Duodenal mucosa (tissue), 2 donors: ENCODE measurements at regions not wholly inside any gene's neighbourhood (a gene's known extent, or its start where the extent isn't known, plus 50 kb on each side); places are given as distances from the start of the nearest gene placed in this dataset.

ENCODE experiments used
- H3K27ac ChIP-seq: one replicate; pipeline ENCODE4 v1.7.0; 2013; ENCODE audit warnings: low read depth, low read length
- H3K27me3 ChIP-seq, 2 donors: one replicate each; pipeline ENCODE4 v1.7.0; 2013; ENCODE audit warnings: low read length in 2 of 2, control low read depth in 1 of 2; ENCODE audit not compliant: insufficient read depth in 2 of 2, control insufficient read depth in 1 of 2
- H3K36me3 ChIP-seq, 2 donors: one replicate each; pipeline ENCODE4 v1.7.0; 2013; ENCODE audit warnings: low read length in 2 of 2, control low read depth in 1 of 2; ENCODE audit not compliant: insufficient read depth in 2 of 2, control insufficient read depth in 1 of 2
- H3K4me1 ChIP-seq, 2 donors: one replicate each; pipeline ENCODE4 v1.7.0; 2013; ENCODE audit warnings: low read length in 2 of 2, control low read depth in 1 of 2; ENCODE audit not compliant: insufficient read depth in 2 of 2, control insufficient read depth in 1 of 2
- H3K4me3 ChIP-seq, 2 donors: one replicate each; pipeline ENCODE4 v1.7.0; 2013; ENCODE audit warnings: low read length in 2 of 2, low read depth in 1 of 2
- H3K9ac ChIP-seq, 2 donors: one replicate each; pipeline ENCODE4 v1.7.0; 2013; ENCODE audit warnings: low read length in 2 of 2, low read depth in 1 of 2
- H3K9me3 ChIP-seq, 2 donors: one replicate each; pipeline ENCODE4 v1.7.0; 2013; ENCODE audit warnings: low read length in 2 of 2, control low read depth in 1 of 2; ENCODE audit not compliant: control insufficient read depth in 1 of 2

GRCh38 chrX:110449312-110449711 is 90.7 kb downstream of the RTL9 start:
- no peaks in the 10 kb centered on the region for H3K27me3 ChIP-seq
- no peaks in the 10 kb centered on the region for H3K36me3 ChIP-seq
- no peaks in the 10 kb centered on the region for H3K9me3 ChIP-seq
- no peak overlapping the region for H3K9ac ChIP-seq
- H3K27ac ChIP-seq: no peak overlapping the region
- no peaks in the 10 kb centered on the region for H3K4me1 ChIP-seq
- no peak overlapping the region for H3K4me3 ChIP-seq

GRCh38 chrX:110450050-110450449 is 91.4 kb downstream of the RTL9 start:
- no peaks in the 10 kb centered on the region for H3K27me3 ChIP-seq
- no peak overlapping the region for H3K9ac ChIP-seq
- no peaks in the 10 kb centered on the region for H3K36me3 ChIP-seq
- no peaks in the 10 kb centered on the region for H3K9me3 ChIP-seq
- H3K27ac ChIP-seq: no peak overlapping the region
- H3K4me3 ChIP-seq: no peak overlapping the region
- H3K4me1 ChIP-seq: no peaks in the 10 kb centered on the region

- H3K9ac ChIP-seq: no peak overlapping the region
- H3K27me3 ChIP-seq: no peaks in the 10 kb centered on the region
- no peak overlapping the region for H3K27ac ChIP-seq
- no peak overlapping the region for H3K4me3 ChIP-seq
- no peaks in the 10 kb centered on the region for H3K9me3 ChIP-seq
- no peaks in the 10 kb centered on the region for H3K36me3 ChIP-seq
- H3K4me1 ChIP-seq: no peaks in the 10 kb centered on the region
These were observed 95.7 kb downstream of the RTL9 start for GRCh38 chrX:110454336-110454735.

GRCh38 chrX:110462957-110463356 is 104.3 kb downstream of the RTL9 start:
- H3K27me3 ChIP-seq: no peaks in the 10 kb centered on the region
- no peak overlapping the region for H3K27ac ChIP-seq
- H3K36me3 ChIP-seq: no peaks in the 10 kb centered on the region
- H3K9ac ChIP-seq: no peak overlapping the region
- no peaks in the 10 kb centered on the region for H3K9me3 ChIP-seq
- no peak overlapping the region for H3K4me3 ChIP-seq
- H3K4me1 ChIP-seq: no peaks in the 10 kb centered on the region

GRCh38 chrX:110466790-110467189 is 108.1 kb downstream of the RTL9 start:
- no peaks in the 10 kb centered on the region for H3K36me3 ChIP-seq
- H3K27ac ChIP-seq: no peak overlapping the region
- H3K9me3 ChIP-seq: no peaks in the 10 kb centered on the region
- no peak overlapping the region for H3K9ac ChIP-seq
- no peak overlapping the region for H3K4me3 ChIP-seq
- H3K4me1 ChIP-seq: no peaks in the 10 kb centered on the region
- H3K27me3 ChIP-seq: no peaks in the 10 kb centered on the region

- Histone ChIP-seq H3K9me3 (no peaks in the 10 kb centered on the region), H3K4me3 (no peak overlapping the region), H3K36me3 (no peaks in the 10 kb centered on the region), H3K27ac (no peak overlapping the region), H3K27me3 (no peaks in the 10 kb centered on the region), H3K4me1 (no peaks in the 10 kb centered on the region), H3K9ac (no peak overlapping the region)
These were observed 113.6 kb downstream of the RTL9 start for GRCh38 chrX:110472265-110472664.

GRCh38 chrX:110477593-110478228 is 119.1 kb downstream of the RTL9 start:
- H3K4me3 ChIP-seq: no peak overlapping the region
- no peak overlapping the region for H3K9ac ChIP-seq
- no peaks in the 10 kb centered on the region for H3K9me3 ChIP-seq
- no peaks in the 10 kb centered on the region for H3K36me3 ChIP-seq
- H3K27me3 ChIP-seq: no peaks in the 10 kb centered on the region
- H3K4me1 ChIP-seq: no peaks in the 10 kb centered on the region
- no peak overlapping the region for H3K27ac ChIP-seq

GRCh38 chrX:110491846-110492620 is 133.4 kb downstream of the RTL9 start:
- Histone ChIP-seq H3K4me1 (no peaks in the 10 kb centered on the region), H3K4me3 (no peak overlapping the region), H3K9me3 (no peaks in the 10 kb centered on the region), H3K9ac (no peak overlapping the region), H3K27ac (no peak overlapping the region), H3K27me3 (no peaks in the 10 kb centered on the region), H3K36me3 (no peaks in the 10 kb centered on the region)

GRCh38 chrX:110504947-110505346 is 146.3 kb downstream of the RTL9 start:
- H3K9me3 ChIP-seq: no peaks in the 10 kb centered on the region
- no peaks in the 10 kb centered on the region for H3K4me1 ChIP-seq
- H3K4me3 ChIP-seq: no peak overlapping the region
- no peaks in the 10 kb centered on the region for H3K27me3 ChIP-seq
- H3K27ac ChIP-seq: no peak overlapping the region
- no peaks in the 10 kb centered on the region for H3K36me3 ChIP-seq
- H3K9ac ChIP-seq: no peak overlapping the region

GRCh38 chrX:110509755-110510532 is 151.3 kb downstream of the RTL9 start:
- no peaks in the 10 kb centered on the region for H3K36me3 ChIP-seq
- H3K27ac ChIP-seq: no peak overlapping the region
- H3K4me1 ChIP-seq: no peaks in the 10 kb centered on the region
- no peak overlapping the region for H3K4me3 ChIP-seq
- no peaks in the 10 kb centered on the region for H3K27me3 ChIP-seq
- no peak overlapping the region for H3K9ac ChIP-seq
- no peaks in the 10 kb centered on the region for H3K9me3 ChIP-seq
